Left lung (tissue), 4 donors: ENCODE measurements at regions not wholly inside any gene's neighbourhood (a gene's known extent, or its start where the extent isn't known, plus 50 kb on each side); places are given as distances from the start of the nearest gene placed in this dataset.

Experiments used
- ATAC-seq: fragments of 200-7000 bp; cut with Tn5 transposase; one replicate; pipeline ENCODE4 v1.9.1; 2020; ENCODE audit warnings: moderate library complexity
- DNase-seq, 4 donors: peaks; one replicate each; pipeline ENCODE4 v3.0.0-alpha.2; 2013 to 2020
- H3K27ac ChIP-seq, 2 donors: fragments of 200-600 bp; sonication (generic) in 1 of 2; one replicate each; pipeline versions ENCODE4 v1.5.0 to v1.8.0; 2020 to 2021
- H3K27me3 ChIP-seq, 2 donors: fragments of 200-600 bp; sonication (generic) in 1 of 2; one replicate each; pipeline versions ENCODE4 v1.5.0 to v1.8.0; 2020 to 2021
- H3K36me3 ChIP-seq, 2 donors: fragments of 200-600 bp; sonication (generic) in 1 of 2; one replicate each; pipeline versions ENCODE4 v1.5.0 to v1.8.0; 2020 to 2021
- H3K4me1 ChIP-seq, 2 donors: fragments of 200-600 bp; one replicate each; pipeline ENCODE4 v1.8.0; 2021
- H3K4me3 ChIP-seq, 2 donors: fragments of 200-600 bp; sonication (generic) in 1 of 2; one replicate each; pipeline versions ENCODE4 v1.5.0 to v1.8.0; 2020 to 2021; ENCODE audit warnings: mild to moderate bottlenecking in 1 of 2
- H3K9me3 ChIP-seq, 2 donors: fragments of 200-600 bp; sonication (generic) in 1 of 2; one replicate each; pipeline versions ENCODE4 v1.5.0 to v1.8.0; 2020 to 2021
- CTCF ChIP-seq, 2 donors: fragments of 200-600 bp; sonication (generic) in 1 of 2; IDR thresholded peaks; one replicate each; pipeline versions ENCODE4 v1.5.0 to v1.8.0; 2021; ENCODE audit warnings: antibody characterized with exemption in 2 of 2
- intact Hi-C, 2 donors: fragments of 100-400 bp; cut with DNase I; formaldehyde crosslinking; loops; one replicate each; pipeline versions ENCODE4 v1.11.2 to v1.14.2; 2022
- donor health status: DM: no; HTN: yes; CAD: no.
- donor health status: DM: no; HTN: no; CAD: no.

GRCh38 chrX:136933611-136934145 is 53.2 kb upstream of the RBMX start:
- Histone ChIP-seq H3K36me3 (no peaks in the 10 kb centered on the region), H3K9me3 (no peaks in the 10 kb centered on the region), H3K4me3 (no peak overlapping the region), H3K27ac (peak overlapping the region in 1 of 2 donors; percentile 33), H3K27me3 (no peaks in the 10 kb centered on the region), H3K4me1 (no peaks in the 10 kb centered on the region)
- peak in 1 of 4 donors; percentile 18 for DNase-seq
- intact Hi-C loops = no loop called here
- TF ChIP-seq CTCF (IDR thresholded peaks at IDR 0.05) = no peak
- ATAC-seq = peak; percentile 73

- ATAC-seq (no peak), DNase-seq (no peak)
- H3K4me3 ChIP-seq = no peak overlapping the region
- no peaks in the 10 kb centered on the region for H3K27me3 ChIP-seq
- no peak for TF ChIP-seq CTCF (IDR thresholded peaks at IDR 0.05)
- intact Hi-C loops = no loop called here
- no peaks in the 10 kb centered on the region for H3K4me1 ChIP-seq
- no peaks in the 10 kb centered on the region for H3K36me3 ChIP-seq
- no peak overlapping the region for H3K27ac ChIP-seq
- no peaks in the 10 kb centered on the region for H3K9me3 ChIP-seq
These were observed 51.1 kb upstream of the RBMX start for GRCh38 chrX:136931661-136932060.
